Epithelial cell of prostate (primary cell): ENCODE measurements at regions not wholly inside any gene's neighbourhood (a gene's known extent, or its start where the extent isn't known, plus 50 kb on each side); places are given as distances from the start of the nearest gene placed in this dataset.
A peak's percentile ranks its signal among the peaks of the same experiment; 100 is the strongest.

ENCODE experiments used
- DNase-seq: peaks from one replicate; pipeline ENCODE4 v3.0.0-alpha.2; 2011; ENCODE audit warnings: low read depth, low spot score
- H3K27ac ChIP-seq: fragments of 450-650 bp; 2 replicates; pipeline ENCODE4 v1.5.1; 2017; ENCODE audit warnings: mild to moderate bottlenecking

DNA sequence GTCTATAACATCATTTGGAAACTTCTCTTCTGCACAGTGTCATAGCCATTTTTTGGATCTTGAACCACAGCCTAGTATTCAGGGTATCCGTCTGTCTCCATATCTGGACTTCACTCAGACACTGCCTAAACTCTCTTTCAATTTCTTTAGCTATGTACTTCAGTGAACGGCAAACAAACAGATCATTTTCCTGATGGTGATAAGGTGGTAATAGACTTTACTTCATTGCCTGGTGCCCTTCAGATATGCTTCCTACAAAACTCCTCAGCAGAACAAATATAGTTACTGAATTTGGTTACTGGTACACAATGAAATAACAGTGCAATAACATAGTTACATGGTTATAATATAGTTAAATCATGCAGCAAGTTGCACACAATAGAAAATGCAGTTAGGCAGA, 348.2 kb downstream of the ZSWIM6 start:
- no peak overlapping the region for H3K27ac ChIP-seq
- no peak for DNase-seq

DNA sequence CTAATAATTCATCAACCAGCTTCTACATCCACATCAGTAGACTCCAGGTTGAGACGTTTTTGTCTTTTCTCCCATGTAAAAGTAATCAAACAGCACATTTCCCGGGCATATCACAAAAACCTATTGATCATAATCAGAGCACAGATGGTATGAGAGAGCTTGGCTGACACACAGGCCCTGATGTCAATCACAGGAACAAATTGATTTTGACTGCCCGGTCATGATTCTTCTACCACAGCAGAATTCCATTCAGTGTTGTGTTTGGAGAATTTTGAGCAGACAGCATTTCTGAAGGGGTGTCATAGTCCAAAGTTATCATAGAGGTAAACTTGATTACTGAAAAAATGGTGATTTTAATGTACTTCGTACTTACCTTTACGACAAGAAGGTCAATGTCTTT, 351.1 kb downstream of the ZSWIM6 start:
- no peak overlapping the region for H3K27ac ChIP-seq
- no peak for DNase-seq

DNA sequence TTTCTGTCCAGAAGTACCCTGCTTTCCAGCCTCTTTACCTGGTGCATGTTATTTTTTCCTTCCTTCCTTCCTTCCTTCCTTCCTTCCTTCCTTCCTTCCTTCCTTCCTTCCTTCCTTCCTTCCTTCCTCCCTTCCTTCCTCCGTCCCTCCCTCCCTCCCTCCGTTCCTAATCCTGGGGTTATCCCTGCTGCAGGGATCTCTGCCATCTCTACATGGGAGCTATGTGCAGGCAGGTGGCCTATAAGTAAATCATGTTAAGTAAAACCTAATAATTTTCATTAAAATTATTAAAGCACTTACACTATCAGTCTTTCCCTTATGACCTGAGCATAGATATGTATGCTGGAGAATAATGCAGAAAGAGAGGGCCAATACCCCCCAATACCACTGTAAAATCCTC, 351.9 kb downstream of the ZSWIM6 start:
- DNase-seq, result no peak
- no peak overlapping the region for H3K27ac ChIP-seq

DNA sequence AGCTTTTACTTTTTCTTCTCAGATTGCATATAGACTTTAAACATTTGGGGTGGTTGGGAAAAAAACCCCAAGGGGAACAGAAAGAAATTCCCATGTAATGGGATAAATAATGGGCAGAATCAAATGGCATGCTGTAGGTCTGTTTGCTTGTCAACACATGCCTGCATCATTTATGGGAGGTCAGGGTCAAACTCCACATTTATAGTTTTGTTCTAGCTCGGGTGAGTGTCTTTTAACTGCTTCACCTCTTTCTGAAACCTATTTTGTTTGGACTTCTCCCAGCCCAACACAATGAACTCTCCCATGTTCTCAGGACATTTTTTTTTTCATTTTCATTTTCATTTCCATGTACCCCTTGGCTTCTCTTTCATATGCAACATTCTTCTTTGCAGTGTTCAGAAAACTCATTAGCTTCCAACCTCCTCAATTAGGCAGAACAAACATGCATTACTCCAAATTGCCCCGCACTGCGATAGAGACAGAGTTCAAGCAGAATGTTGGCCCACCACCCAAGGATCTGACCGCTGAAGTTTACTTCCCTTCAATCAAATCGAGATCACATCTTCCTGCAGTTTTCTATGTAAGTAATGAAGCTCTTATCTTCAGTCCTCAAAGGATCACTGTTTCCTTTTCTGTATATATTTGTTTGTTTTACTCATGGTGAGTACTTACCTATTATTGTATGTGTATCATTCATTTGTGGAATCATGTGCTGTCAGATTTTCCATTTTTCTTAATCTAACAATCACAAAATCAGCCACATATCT, 354.6 kb downstream of the ZSWIM6 start:
- no peak for DNase-seq
- H3K27ac ChIP-seq, result no peak overlapping the region

DNA sequence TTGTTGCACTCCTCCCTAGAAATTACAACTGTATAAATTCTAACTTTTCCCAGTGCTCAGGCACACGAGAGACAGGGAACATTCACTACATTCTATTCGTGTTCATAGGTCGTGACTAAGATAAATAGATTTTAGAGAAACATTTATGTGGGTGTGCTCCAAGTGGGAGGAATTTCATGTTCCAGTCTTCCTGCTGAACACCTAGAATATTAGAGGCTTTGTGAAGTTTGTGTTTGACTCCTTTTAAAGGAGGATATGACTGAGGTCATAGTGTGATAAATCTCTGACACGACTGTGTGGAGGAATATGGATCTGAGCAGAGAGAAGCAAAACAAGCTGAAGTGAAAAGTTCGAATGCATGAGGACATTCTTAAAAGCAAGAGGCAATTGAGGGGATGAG, 355.3 kb downstream of the ZSWIM6 start:
- no peak overlapping the region for H3K27ac ChIP-seq
- DNase-seq, result no peak

DNA sequence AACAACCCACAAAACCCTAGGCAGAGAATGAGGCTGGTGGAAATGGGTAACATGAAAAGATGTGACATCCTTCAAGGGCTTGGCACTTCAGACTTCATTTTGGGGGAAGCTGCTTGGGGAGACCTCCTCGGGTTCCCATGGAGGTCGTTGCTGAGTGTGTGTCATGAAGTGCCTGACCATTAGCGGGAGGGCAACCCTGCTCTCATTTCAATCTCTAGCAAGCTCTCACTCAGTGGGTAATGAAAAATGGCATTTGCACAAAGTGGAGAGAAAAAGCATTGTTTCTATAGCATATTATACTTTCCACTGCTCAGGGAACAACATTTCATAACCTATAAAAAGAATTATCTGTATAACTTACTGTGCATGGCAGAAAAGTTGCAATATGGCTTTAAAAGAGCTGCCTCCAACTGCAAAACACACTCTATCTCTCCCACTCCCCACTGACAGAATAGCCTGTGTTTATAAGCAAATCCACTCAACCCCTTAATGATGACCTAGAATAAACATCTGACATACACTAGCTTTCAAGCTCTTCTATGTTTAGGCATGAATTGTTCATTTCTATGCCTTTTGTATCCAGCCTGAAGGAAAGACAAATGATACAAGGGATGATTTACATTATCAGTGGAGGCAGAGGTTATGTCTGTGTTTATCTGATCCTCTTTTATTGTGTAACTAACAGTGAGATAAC, 357.2 kb downstream of the ZSWIM6 start:
- no peak for DNase-seq
- no peak overlapping the region for H3K27ac ChIP-seq

DNA sequence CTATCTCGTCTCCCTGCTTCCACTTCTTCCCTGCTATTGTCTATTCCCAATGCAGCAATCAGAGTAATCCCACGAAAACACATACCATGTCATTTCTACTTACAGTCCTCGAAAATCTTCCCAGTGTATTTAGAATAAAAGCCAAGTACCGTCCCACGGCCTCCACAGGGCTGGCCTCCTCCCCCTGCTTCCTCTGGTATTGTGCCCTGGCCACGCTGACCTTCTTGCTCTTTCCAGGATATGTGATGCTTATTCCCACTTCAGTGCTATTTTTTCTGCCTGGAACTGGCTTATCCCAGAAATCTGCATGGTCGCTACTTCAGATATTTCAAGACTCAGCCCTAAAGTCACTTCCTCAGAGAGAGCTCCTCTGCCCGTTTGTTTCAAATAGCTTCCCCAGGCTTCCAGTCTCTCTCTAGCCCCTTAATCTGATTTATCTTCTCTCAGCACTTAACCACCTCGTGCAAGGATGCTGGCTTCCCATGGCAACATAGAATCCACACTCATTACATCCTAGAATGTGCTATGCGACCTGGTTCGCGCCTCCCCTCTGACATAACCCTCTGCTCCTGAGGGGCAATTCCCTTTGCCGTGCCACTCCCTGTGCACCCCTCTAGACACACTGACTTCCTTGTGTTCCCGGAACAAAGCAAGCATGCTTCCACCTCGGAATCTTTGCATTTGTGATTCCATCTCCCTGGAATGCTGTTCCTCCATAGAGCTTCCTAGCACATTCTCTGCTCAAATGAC, 365.9 kb downstream of the ZSWIM6 start:
- DNase-seq, result no peak
- H3K27ac ChIP-seq, result no peak overlapping the region

DNA sequence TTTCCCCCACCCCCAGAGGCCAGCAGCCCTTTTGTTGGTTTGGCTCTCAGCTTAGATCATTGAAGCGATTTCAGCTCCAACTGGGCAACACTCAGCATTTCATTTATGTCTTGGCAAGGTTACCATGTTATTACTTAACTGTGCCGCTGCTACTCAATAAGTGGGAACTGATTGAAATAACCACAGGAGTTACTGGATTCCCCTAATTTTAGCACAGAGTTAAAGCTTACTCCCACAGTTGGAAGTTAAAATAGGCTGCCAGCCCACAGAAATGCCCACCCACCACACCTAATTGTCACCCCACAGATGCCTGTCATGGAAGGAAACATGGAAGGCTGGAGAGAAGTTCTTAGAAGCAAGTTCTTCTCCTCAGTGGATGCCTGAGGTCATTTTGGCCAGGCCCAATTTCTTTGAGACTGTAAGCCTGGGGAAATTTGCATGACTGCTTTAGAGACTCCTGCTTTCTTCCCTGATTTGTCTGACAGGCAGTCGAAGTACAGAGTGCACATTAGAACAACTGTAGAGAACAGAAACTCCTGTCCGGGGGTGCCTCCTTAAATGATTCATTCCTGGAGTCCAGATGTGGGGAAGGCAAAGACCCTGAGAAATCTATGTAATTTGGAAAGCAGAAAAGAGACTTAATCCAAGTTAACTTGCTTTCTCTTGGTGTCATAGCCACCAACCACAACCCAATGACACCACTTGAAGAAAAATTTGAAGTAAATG, 370.0 kb downstream of the ZSWIM6 start:
- DNase-seq, result no peak
- H3K27ac ChIP-seq, result no peak overlapping the region

DNA sequence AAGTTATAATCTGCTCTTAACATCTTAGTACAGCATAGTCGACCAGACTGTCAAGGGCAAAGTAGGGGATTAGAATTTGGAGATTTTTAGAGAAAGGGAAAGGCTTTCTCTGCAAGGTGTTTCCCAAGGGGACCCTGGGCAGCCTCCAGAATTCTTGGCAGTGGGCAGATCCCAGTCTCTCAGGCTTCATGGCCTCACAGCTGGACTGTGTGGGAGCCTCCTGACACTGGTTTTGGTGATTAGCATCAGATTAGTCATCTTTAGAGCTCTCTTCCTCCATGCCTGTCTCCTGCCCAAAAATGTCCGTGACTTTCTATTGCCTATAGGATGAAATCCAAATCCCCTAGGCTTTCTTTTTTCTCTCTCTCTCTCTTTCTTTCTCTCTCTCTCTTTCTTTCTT, 370.7 kb downstream of the ZSWIM6 start:
- H3K27ac ChIP-seq, result no peak overlapping the region
- no peak for DNase-seq

DNA sequence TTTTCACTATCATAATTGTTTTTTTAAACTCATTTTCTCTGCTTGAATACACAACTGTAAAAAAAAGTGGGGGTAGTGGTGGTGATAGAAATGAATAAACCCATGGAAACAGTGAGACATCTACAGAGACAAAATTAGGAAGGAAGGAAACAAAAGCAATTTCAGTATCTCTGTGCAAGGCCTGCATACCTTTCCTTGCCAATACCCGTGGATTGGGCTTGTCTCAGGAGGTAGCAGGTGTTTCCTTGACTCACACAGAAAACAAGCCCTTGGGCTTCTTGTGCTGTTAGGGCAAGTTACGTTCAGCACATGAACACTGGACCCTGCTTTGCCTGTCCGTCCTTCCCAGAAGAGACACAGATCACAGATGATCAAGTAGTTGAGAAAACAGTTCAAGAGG, 372.2 kb downstream of the ZSWIM6 start:
- DNase-seq, result peak; percentile 64
- H3K27ac ChIP-seq, result no peak overlapping the region

DNA sequence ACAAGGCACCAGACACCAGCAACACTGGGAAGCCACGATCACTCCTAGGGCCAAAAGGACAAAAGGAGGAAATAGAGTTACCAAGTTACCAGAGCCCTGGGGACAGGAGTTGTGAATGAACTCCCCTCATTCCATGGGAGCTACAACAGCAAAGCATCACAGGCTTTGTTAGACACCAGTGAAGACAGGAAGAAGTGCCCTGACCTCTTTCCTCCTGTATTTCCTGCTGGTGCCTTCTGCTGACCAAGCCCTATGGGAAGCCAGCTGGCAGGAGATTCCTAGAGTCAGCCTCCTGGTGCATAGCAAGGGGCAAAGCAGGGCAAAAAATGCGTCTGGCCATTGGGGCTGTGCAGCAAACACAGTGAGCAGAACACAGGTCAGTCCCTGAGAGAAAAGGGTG, 374.7 kb downstream of the ZSWIM6 start:
- H3K27ac ChIP-seq, result no peak overlapping the region
- no peak for DNase-seq

DNA sequence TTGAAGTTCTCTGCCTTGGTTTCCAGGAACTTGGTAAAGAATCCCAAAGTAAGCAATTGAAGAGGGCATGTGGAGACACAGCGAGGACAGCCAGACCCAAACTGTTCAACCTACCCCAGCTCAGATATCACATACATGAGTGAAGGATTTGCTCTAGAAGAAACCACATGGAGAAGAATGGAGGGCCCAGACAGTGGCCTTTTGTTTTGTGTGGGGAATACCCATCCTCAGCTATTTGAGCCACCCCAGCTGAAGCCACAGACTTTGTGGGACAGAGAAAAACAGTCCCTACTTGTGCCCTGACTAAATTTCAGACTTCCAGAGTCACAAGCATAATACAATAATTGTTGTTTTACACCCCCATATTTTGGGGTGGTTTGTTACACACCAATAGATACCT, 387.1 kb downstream of the ZSWIM6 start:
- H3K27ac ChIP-seq, result no peak overlapping the region
- no peak for DNase-seq

DNA sequence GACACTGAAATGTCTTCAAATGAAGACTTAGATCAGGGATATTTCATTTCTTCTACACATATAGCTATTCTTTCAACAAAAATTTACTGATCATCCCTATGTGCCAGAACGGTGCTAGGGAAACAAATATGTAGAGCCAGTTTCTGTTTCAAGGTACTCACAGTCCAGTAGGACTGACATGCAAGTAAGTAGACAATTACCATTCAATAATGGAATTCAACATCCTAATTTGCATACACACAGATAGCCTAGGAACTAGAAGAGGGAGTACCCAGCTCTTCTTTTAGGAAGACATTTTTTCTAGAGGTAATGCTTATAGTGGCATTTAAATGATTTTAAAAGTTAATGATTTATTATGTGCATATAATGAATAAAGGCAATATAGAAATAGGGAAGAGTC, 388.8 kb downstream of the ZSWIM6 start:
- H3K27ac ChIP-seq, result no peak overlapping the region
- no peak for DNase-seq

DNA sequence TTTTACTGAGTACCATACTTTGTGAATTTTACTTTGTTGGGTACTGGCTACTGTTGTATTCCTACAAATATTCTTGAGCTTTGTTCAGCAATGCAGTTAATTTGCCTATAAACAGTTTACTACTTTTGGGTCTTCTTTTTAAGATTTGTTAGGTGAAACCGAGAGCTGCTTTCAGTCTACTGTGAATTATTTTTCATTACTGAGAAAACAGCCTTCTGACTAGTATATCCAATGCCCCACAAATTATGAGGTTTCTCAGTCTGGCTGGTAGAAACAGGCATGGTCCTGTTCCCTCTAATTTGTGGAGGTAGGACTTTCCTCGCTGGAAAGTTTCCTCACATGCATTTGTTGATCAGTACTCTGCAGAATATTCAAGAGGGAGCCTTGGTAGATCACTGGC, 392.0 kb downstream of the ZSWIM6 start:
- DNase-seq, result no peak
- no peak overlapping the region for H3K27ac ChIP-seq

DNA sequence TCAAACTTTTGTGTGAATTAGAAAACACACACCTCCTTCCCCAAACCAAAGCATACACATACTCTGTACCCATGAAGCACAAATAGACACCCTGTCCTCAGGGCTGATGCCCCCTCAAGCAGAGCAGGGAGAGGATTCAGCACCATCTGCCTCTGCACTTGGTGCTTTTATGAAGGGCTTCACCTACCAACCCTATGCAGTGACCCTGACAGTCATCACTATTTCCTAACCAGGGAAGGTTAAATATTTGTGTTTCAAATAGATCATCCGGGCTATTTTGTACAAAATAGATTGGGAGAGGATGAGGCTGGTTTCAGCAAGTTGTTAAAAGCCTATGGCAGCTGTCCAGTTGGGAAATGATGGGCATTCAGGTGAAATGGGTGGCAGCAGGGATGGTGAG, 396.2 kb downstream of the ZSWIM6 start:
- no peak overlapping the region for H3K27ac ChIP-seq
- no peak for DNase-seq

DNA sequence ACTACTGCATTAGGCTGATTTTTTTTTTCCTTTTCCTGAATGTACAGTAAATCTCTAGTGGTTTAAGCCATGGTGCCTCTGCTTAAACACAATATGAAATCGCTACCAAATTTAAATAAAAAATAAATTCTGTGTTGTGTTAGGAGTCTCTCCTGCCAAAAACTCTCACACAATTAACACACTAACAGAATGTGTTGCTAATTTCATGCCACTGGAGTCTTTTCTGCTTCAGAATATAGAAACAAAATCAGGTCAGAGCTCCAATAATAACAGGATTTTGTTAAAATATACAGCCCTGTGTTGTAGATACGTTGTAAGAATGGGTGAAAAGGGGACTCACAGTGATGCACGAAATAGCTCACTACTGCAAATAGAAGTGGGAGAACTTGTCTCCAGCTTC, 398.8 kb downstream of the ZSWIM6 start:
- no peak for DNase-seq
- no peak overlapping the region for H3K27ac ChIP-seq

DNA sequence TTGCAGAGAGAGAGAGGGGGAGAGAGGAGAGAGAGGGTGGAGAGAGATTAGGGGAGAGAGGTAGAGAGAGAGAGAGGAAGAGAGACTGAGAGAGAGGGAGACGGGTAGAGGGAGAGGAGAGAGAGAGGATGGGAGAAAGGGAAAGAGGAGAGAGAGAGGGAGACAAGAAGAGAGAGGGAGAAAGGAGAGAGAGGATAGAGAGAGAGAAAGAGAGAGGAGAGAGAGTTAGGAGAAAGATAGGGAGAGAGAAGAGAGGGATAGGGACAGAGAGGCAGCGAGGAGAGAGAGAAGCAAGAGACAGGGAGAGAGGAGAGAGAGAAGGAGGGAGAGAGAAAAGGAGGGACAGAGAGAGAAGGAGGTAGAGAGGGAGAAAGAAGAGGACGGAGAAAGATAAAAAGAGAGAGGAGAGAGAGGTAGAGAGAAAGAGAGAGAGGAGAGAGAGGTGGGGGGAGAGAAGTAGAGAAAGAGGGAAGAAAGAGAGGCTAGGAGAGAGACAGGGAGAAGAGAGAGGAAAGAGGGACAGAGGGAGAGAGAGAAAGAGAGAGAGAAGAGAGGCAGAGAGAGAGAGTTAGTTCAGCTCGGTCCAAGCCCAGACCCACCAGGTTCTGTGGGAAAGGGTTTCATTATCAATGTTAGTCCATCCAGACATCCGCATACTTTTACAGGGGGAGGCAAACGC, 399.3 kb downstream of the ZSWIM6 start:
- DNase-seq, result no peak
- H3K27ac ChIP-seq, result no peak overlapping the region

DNA sequence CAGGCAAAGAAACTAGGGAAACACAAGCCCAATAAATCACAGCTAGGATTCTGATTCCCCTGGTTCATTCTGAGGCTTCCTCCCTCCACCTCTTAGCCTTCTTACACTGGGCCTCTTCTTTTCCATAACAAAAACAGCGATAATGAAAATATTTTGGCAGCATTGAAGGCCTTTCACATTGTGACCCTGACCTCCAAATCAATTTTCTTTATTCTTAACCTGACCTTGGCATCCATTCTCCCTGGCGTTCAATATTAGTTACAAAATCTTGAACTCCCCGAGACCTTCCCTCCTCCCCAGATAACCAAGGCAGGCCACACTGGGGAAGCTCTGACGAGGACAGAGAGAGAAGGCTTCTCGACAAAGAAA, 399.9 kb downstream of the ZSWIM6 start:
- DNase-seq, result no peak
- no peak overlapping the region for H3K27ac ChIP-seq

DNA sequence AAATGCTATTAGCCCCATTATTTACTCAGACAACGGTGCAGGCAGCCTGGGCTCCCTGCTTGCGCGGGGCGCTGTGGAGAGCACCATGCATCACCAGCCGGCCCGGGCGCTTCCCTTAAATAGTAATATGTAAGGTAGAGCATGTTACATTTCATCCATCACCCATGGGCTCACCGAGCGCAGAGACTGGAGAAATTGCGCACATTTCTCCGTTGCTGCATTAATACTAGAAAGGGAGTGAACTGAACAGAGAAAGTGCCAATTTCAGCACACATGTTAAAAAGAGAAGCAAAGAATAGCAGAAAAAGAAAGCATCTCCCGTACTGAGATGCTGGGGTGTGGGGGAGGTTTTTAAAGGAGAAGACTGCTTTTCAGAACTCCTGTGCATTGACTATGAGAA, 400.3 kb downstream of the ZSWIM6 start:
- H3K27ac ChIP-seq, result no peak overlapping the region
- no peak for DNase-seq

DNA sequence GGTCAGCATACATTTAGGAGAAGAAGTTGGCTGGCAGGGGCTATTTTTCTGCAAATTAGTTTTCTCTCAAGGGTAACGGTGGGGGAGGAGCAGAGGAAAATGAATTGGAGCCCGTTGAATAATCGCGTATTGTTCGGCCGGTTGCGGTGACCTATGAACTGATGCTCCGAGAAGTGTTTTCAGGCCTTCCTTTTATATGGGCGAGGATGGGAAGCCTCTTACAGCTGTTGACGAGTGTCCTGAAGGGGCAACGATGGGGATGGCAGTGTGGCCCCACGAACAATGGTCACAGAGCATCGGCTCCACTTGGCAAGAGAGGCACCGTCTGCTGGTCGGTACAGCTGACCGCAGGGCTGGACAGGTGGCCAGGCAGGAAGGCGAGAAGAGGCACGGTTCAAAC, 400.7 kb downstream of the ZSWIM6 start:
- no peak for DNase-seq

More for the DNA sequence above, 400.7 kb downstream of the ZSWIM6 start:
- no peak overlapping the region for H3K27ac ChIP-seq
